Loucy (cell line): ENCODE measurements at regions not wholly inside any gene's neighbourhood (a gene's known extent, or its start where the extent isn't known, plus 50 kb on each side); places are given as distances from the start of the nearest gene placed in this dataset.

Source experiments
- CTCF ChIP-seq: fragments of 200-600 bp; sonication (generic); conservative IDR thresholded peaks from 2 replicates; pipeline ENCODE4 v1.5.1; 2014; ENCODE audit warnings: mild to moderate bottlenecking, antibody characterized with exemption, low read length
- EZH2phosphoT487 ChIP-seq: fragments of 200-600 bp; IDR thresholded peaks from 2 replicates; pipeline ENCODE4 v1.6.1; 2018; ENCODE audit warnings: antibody characterized with exemption, mild to moderate bottlenecking, moderate library complexity, borderline replicate concordance

- TF ChIP-seq CTCF (no peak), EZH2phosphoT487 (no peak)
Observed at GRCh38 chr6:15818044-15818443, 155.2 kb upstream of the DTNBP1 start.
